Jurkat, Clone E6-1 (cell line): ENCODE measurements at regions not wholly inside any gene's neighbourhood (a gene's known extent, or its start where the extent isn't known, plus 50 kb on each side); places are given as distances from the start of the nearest gene placed in this dataset.
A peak's percentile ranks its signal among the peaks of the same experiment; 100 is the strongest.

Source experiments
- DNase-seq: peaks from one replicate; pipeline ENCODE4 v3.0.0-alpha.2; 2011; ENCODE audit warnings: low read depth, low spot score
- H3K4me3 ChIP-seq: 2 replicates; pipeline ENCODE4 v1.5.1; 2011; ENCODE audit warnings: mild to moderate bottlenecking, low read length, control low read depth, moderate library complexity

DNA sequence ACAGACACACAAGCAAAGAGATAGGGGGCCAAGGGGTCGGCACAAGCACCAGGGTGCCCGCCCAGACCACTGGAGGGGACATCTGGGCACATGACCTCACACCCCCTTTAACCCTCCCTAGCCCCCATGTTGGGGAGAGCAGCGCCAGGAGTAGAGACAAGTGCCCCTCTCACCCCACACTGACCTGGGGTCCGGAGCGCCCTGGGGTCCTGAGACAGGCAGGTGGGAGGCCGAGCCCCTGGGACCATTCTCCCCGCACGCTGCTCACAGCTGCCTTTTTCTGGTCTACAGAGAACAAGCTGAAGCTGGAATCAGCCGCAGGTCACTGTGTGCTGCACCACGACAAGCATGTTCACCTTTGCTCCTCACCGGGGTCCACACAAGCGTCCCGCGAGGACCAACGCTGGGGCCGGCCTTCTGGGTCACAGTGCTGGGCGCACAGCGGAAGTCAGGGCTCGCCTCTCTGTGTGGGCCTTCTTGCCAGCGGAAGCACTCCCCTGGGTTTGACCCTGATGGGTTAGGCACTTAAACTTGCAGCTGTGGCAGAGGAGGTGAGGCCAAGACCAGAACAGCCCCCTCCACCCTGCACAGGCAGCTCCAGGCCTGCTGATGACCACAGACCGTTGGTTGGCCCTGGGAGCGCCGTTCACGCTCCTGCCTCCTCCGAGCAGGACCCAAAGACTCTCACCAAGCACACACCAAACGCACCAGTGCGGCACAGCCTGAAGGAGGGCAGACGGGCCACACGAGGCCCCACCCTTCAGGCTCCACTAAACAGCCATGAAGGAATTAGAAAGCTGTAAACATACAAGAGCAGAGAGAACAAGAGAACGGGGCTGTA lies 275.3 kb downstream of the EIPR1 start:
- no peak for DNase-seq
- no peak overlapping the region for H3K4me3 ChIP-seq

DNA sequence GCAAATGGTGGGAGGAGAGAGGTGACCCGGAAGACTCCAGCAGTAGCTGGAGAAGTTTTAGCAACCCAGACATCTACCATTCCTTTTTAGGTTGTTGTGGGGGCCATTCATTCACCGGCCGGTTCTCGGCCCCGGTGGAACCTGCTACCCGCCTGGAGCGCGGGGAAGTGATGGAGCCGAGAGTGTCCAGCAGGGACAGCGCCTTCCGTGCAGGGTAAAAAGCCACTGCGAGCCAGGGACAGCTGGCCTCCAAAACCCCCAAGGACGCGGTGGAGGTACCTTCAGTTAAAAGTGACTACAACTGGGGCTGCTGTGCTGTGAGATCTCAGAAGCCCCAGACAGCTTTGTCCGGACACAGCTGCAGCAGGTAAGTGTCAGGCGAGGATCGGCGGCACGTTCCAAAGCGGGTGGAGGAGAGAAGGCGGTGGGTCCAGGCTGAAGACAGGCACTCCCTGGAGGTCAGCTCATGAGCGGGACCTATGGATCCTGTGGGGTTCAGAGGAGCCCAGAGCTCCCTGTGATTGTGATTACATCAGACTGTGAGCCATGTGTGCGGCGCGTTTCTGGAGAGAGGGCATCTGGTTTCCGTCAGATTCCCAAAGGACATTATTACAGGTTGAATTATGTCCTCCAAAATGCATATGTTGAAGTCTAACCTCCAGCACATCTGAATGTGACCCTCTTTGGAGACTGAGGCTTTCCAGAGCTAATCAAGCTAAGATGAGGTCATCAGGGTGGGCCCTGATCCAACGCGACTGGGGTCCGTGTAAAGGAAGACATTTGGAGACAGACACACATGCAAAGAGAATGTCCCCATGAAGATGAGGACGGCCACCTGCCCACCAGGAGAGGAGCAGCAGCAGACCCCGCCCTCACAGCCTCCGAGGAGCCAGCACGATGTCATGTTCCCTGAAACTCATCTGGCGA lies 276.3 kb downstream of the EIPR1 start:
- no peak for DNase-seq
- H3K4me3 ChIP-seq: no peak overlapping the region

DNA sequence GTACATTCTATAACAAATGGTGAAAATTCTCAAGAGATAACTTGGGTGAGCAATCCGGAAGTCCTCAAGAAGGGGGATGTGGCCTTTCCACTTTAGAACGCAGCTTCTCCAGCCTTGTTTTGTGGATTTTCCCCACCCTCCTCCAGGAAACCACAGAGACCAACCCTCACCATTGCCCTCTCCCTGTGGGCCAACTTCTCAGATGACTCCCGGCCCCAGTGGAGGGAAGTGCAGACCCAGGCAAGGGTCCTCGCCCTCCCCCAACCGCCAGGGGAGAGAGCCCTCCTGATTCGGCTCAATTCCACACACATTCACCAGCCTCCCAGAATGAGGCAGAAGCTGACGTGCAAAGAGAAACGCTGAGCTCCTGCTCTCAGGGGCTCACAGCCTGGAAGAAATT lies 277.2 kb downstream of the EIPR1 start:
- H3K4me3 ChIP-seq: no peak overlapping the region

DNA sequence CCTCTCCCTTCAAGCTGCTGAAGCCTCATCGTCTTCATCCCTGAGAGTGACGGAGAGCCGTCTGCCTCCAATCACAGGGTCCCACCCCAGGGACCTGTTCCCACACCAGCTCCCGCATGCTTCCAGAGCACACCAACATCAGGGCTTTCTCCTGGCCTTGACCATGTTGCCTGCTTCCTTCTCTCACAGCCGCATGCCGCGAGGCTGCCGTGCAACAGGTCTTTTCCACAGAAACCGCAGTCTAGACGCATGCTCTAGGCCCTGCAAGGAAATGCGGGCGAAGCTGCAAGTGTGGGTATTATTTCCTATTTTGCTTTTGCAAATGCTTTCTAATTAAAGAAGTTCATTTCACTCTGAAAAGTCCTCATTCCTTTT lies 277.8 kb downstream of the EIPR1 start:
- H3K4me3 ChIP-seq: no peak overlapping the region
- DNase-seq: no peak

More for the DNA sequence above, 277.2 kb downstream of the EIPR1 start:
- no peak for DNase-seq

DNA sequence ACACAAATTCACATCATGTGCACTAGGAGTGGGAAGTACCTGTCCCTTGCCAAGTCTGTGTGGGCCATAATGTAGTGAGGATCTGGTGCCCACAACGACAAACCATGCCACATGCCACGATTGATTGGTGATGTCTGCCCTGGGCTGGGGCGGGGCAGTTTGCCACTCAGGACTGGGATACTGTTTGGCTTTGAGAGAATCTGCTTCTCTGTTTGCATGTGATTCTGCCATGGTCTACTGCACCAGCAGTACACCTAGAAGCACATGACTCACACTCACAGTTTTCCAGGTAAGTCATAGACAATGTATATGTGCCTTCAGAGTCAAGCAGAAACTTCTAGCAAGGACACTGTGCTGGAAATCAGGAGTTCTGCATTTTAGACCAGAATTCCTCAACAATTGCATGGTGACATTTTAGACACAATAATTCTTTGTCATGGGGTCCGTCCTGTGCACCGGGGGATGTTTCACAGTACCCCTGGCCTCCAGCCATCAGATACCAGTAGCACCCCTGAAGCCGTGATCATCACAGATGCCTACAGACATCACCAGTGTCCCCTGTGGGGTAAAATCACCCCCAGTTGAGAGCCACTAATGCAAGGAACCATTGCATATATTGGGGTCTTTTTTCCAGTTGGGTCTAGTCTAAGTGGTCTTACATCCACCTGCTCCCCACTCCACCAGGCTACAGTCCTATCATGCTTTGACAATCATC lies 278.3 kb downstream of the EIPR1 start:
- DNase-seq: no peak

DNA sequence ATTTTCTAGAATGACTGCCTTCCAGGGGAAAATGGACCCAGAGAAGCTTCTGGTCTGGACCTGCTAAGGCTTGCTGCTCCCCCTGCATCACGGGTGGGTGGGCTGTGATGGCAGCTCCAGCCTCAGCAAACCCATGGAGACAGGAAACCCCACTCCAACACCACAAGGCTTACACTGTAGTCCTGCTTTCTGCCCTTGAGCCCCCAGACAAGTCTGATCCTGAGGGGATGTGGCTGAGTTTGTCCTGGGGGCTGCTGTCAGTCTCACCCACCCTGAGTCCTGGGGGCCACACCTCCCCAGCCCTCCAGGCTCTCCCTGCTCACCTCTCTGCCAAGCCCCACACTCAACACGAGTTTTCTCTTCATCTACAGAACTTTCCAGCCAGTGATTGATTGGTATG lies 279.4 kb downstream of the EIPR1 start:
- H3K4me3 ChIP-seq: no peak overlapping the region
- no peak for DNase-seq

More for the DNA sequence above, 278.3 kb downstream of the EIPR1 start:
- no peak overlapping the region for H3K4me3 ChIP-seq

DNA sequence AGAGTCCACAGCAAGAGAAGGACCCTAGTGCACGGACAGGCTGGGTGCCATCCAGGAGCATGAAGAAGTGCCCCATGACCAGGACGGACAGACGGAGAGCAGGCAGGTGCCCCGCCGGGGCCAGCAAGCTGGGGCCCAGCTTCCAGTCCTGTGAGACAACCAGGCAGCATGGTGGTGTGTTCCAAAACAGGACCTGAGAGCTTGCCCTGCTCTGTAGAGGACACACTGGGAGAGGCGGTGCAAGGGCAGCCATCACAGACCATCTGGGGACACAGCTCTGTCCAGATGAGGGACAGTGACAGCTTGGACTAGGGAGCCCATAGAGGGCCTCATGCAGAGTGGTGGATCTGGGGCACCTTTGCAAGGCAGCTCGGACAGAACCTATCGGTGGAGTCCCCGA lies 279.8 kb downstream of the EIPR1 start:
- no peak overlapping the region for H3K4me3 ChIP-seq
- DNase-seq: no peak

DNA sequence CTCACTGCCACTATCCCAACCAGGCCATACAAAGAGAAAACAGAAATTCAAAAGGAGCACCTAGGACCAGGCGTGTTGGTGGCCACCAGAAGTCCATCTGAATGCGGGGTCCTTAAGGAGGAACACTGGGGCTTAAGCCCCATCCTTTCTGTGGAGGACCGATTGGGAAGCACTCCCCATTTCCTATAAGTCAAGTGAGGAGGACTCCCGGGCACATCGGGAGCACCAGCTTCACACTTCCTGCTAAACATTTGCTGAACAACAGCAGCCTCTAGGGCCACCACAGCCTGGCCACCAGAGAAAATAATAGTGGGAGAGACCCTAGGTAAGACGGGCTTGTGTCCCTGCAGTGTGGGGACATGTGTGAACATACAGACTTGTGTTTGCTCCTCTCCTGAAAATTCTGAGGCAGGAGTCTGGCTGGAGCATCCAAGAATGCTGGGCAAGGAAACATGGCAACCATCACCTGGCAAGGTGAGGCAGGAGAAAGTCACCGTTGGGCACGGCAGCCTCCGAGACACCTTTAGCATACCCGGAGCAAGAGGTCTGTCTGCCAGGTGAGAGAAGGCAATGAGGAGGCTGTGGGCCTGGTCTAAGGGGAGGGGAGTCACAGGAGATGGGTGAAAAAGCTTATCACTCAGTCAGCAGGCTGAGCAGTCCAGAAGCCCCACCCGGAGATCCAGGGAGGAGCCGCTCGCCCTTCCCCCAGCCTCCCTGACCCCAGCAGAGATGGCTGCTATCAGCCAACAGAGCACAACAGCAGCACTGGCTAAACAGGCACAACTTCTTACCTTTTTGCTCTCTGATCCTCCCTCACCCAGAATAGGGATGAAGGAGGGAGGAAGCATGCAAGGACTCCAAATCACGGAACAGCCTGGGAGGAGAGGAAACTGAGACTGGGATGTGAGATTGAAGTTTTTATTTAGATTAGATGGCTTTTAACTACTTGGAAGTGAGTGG lies 282.3 kb downstream of the EIPR1 start:
- no peak overlapping the region for H3K4me3 ChIP-seq
- DNase-seq: no peak

DNA sequence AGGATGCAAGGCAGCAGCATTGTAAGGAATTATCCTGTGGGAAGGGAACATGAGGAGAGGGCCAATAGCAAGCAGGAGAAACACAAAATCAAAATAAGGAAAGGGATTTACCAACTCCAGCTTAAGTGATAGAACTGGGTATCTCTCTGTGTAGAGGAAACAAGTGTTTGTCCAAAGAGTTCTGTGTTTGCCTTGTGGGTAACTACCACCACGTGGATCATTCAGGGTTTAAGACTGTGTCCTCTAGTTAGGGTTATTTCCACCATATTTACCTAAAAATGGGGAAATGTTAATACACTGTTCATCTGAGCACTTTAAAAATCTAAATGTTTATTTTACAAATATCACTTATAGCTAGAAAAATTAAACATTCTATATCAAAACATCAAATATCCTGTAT lies 283.3 kb downstream of the EIPR1 start:
- DNase-seq: no peak

DNA sequence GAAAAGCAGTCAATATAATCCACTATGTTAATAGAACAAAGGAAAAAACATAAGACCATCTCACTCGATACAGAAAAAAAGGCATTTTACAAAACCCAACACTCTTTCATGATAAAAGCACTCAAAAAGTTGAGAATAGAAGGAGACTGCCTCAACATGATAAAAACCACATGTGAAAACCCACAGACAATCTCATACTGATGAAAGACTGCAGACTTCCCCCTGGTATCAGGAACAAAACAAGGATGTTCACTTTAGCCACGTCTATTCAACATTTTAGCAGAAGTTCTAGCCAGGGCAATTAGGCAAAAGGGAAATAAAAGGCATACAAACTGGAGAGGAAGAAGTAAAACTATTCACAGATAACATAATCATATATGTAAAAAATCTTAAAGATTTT lies 285.9 kb downstream of the EIPR1 start:
- no peak overlapping the region for H3K4me3 ChIP-seq
- DNase-seq: peak; percentile 87

More for the DNA sequence above, 283.3 kb downstream of the EIPR1 start:
- no peak overlapping the region for H3K4me3 ChIP-seq

DNA sequence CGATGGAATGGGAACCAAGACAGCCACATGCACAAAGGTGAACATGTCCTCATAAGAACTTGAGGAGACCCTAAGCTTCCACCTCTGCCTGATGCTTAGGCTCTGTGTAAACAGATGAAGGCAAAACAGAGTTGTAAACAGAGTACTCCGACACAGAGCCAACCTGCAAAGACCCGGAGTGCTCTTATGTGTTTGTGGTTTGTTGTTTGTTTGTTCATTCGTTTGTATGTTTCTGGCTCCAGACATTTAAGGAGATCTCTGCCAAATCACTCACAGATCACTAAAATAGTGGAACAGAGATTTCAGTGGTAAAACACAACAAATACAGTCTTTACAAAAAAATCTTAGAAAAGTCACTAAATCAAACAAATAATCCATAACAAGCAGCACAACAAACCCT lies 294.9 kb downstream of the EIPR1 start:
- no peak overlapping the region for H3K4me3 ChIP-seq

DNA sequence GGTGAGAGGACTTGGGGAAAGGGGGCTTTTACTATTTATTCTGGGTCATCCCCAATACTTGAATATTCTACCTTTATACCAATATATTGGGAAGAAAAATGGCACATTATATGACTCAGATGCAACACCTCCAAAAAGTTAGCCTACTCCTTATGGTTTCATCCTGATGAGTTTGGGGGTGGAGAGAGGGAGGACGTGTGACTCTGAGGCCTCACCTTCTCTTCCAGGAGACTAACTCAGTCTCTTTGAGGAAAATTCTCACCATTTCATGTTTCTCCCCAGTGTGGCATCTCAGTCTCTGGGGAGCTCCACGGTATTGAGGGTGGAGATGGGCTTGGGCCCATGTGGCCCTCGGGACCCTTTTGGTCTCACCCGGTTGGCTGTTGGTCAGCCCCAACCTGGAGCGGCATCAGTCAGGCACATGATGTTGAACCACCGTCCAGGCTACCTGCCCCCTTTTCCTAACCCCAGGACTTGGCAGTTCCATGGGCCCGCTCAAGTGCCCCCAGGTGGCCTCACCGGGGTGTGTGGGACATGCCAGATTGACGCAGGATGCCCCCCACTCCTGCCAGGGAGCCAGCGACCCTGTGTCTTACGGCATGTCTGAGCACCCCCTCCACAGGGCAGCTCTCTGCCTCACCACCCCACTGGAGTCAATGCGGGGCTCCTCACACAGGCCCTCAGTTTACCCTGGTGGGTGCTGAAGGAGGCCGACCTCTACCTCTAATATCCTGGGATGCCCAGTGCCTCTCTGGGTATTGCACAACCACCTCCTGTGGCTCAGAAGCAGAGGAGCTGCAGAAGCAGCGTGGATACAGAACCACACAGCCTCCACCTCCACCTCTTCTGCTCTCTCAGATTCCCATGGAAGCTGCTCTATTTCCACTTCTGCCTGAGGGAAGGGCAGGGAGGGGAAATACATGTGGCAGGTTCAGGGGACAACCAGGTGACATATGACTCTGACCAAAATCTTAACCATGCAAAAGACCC lies 297.4 kb downstream of the EIPR1 start:
- DNase-seq: no peak
- H3K4me3 ChIP-seq: no peak overlapping the region

More for the DNA sequence above, 294.9 kb downstream of the EIPR1 start:
- DNase-seq: no peak

DNA sequence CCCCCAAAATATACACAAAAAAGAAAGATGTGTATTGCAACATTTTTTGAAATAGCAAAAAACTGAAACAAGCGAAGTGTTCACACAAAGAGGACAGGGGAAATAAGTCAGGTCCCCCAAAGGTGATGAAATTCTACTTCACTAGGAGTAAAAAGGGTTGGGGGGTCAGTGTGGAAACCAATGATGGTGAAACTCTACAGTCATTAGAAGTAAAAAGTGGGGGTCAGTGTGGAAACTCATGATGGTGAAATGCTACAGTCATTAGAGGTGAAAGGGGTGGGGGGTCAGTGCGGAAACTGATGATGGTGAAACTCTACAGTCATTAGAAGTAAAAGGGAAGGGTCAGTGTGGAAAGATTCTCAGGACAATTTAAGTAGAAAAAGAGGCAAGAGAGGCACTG lies 298.2 kb downstream of the EIPR1 start:
- no peak for DNase-seq
- H3K4me3 ChIP-seq: no peak overlapping the region

DNA sequence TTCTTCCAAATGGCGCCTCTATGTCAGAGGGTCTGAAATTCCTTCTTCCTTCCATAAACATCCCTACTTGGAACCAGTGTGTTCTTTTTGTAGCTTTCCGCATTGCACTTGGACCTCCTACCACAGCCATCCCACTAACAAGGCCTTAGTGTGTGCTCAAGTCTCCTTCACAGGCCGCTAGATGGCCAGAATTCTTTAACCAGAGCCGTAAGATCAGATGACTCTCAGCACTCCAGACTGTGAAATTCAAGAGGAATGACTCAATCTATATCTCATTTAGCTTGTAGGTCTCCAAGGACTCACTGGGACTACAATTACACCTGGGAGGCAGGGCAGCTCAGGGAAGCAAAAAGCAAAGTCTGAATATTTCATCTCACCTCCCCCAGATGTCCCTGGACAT lies 298.9 kb downstream of the EIPR1 start:
- peak; percentile 14 for DNase-seq
- H3K4me3 ChIP-seq: no peak overlapping the region

DNA sequence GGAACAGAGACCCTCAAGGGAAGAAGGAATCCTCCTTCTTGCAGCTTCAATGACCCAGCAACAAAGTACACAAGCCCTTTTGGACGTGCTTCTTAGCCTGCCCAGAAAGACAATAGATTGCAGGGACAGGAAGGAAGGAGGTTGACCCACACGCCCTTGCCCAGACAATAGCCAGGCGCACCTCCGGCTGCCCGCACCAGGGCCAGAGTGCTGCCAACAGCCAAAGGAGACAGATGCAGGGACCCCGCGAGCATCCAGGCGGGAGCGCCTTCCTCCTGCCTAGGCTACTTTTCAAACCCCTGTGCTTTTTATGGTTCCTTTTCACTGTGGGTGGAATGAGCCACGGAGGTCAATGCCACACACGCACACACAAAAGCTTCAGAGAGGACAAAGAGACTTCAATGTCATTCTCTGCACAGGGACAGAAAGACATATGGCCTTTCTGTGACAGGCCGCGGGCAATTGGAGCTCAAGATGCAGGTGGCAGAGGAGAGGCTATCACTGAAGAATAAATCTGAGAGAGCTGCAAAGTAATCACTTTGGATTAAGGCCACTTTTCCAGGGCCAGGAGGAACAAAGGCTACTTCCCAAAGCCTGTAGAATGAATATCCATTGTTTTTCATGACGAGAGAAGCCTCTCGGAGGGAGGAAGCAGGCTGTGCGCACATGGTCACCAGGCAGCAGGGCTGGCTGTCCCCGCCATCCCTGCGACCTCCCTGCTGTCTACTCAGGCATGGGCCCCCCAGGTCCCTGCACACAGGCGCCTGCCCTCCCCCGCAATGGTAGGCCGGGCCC lies 300.6 kb downstream of the EIPR1 start:
- no peak overlapping the region for H3K4me3 ChIP-seq
- no peak for DNase-seq

DNA sequence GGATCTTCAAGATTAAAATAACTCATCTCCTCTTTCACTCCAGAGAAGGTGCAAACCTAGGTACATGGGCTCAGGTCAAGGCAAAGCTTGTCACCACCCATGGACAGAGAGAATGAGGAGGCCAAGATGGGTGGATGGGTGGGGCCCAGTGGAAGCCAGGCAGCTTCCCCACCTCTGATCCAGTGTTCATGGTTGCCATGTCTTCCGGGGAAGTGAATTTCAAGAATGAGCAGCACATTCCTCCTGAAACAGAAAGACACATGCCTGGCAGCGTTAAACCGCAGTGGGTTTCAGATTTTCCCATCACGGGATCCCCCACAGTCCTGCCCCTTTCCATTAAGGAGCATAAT lies 301.7 kb downstream of the EIPR1 start:
- no peak for DNase-seq

More for the DNA sequence above, 301.7 kb downstream of the EIPR1 start:
- H3K4me3 ChIP-seq: no peak overlapping the region
